H9 (cell line): ENCODE measurements at regions not wholly inside any gene's neighbourhood (a gene's known extent, or its start where the extent isn't known, plus 50 kb on each side); places are given as distances from the start of the nearest gene placed in this dataset.

Source experiments
- DNase-seq: peaks from one replicate; pipeline ENCODE4 v3.0.0-alpha.2; 2017
- H2AFZ ChIP-seq: one replicate; pipeline ENCODE4 v1.6.1; 2013; ENCODE audit warnings: mild to moderate bottlenecking, low read length, control low read depth, moderate library complexity
- H2AK5ac ChIP-seq: 2 replicates; pipeline ENCODE4 v1.6.1; 2013; ENCODE audit warnings: low read length, control low read depth, mixed read lengths; ENCODE audit not compliant: insufficient read length
- H2BK120ac ChIP-seq: one replicate; pipeline ENCODE4 v1.6.1; 2013; ENCODE audit warnings: low read depth, mild to moderate bottlenecking, low read length, control low read depth, inconsistent platforms; ENCODE audit not compliant: poor library complexity, severe bottlenecking
- H2BK12ac ChIP-seq: 2 replicates; pipeline ENCODE4 v1.6.1; 2013; ENCODE audit warnings: low read length, control low read depth, mixed read lengths, low read depth; ENCODE audit not compliant: insufficient read length
- H2BK15ac ChIP-seq: 2 replicates; pipeline ENCODE4 v1.6.1; 2013; ENCODE audit warnings: low read depth, low read length, control low read depth
- H2BK20ac ChIP-seq: one replicate; pipeline ENCODE4 v1.6.1; 2013; ENCODE audit warnings: low read depth, mild to moderate bottlenecking, low read length, control low read depth, inconsistent platforms; ENCODE audit not compliant: poor library complexity, severe bottlenecking
- H2BK5ac ChIP-seq: 2 replicates; pipeline ENCODE4 v1.6.1; 2013; ENCODE audit warnings: low read length, control low read depth, mixed read lengths; ENCODE audit not compliant: insufficient read length
- H3K14ac ChIP-seq: 2 replicates; pipeline ENCODE4 v1.6.1; 2013; ENCODE audit warnings: low read length, control low read depth; ENCODE audit not compliant: insufficient read depth
- H3K18ac ChIP-seq: 2 replicates; pipeline ENCODE4 v1.6.1; 2013; ENCODE audit warnings: low read depth, mild to moderate bottlenecking, mixed read lengths, low read length, control low read depth; ENCODE audit not compliant: insufficient read length
- H3K23ac ChIP-seq: 2 replicates; pipeline ENCODE4 v1.6.1; 2013; ENCODE audit warnings: low read length, control low read depth, mixed read lengths, low read depth; ENCODE audit not compliant: insufficient read length
- H3K23me2 ChIP-seq: 2 replicates; pipeline ENCODE4 v1.6.1; 2013; ENCODE audit warnings: low read depth, mild to moderate bottlenecking, mixed read lengths, low read length, control low read depth; ENCODE audit not compliant: insufficient read length, poor library complexity, severe bottlenecking
- H3K27ac ChIP-seq: 2 replicates; pipeline ENCODE4 v1.5.1; 2013; ENCODE audit warnings: low read length, control low read depth, mixed read lengths, low read depth; ENCODE audit not compliant: insufficient read length
- H3K27me3 ChIP-seq: 2 replicates; pipeline ENCODE4 v1.6.1; 2013; ENCODE audit warnings: low read length, control low read depth, inconsistent platforms; ENCODE audit not compliant: insufficient read depth
- H3K4ac ChIP-seq: 2 replicates; pipeline ENCODE4 v1.6.1; 2013; ENCODE audit warnings: low read depth, mild to moderate bottlenecking, control low read depth, inconsistent platforms, low read length, moderate library complexity
- H3K4me1 ChIP-seq: 2 replicates; pipeline ENCODE4 v1.6.1; 2013; ENCODE audit warnings: low read length, control low read depth, inconsistent platforms; ENCODE audit not compliant: insufficient read depth
- H3K4me2 ChIP-seq: 2 replicates; pipeline ENCODE4 v1.6.1; 2013; ENCODE audit warnings: low read length, control low read depth, mixed read lengths; ENCODE audit not compliant: insufficient read length, insufficient read depth
- H3K56ac ChIP-seq: 2 replicates; pipeline ENCODE4 v1.6.1; 2013; ENCODE audit warnings: low read depth, mild to moderate bottlenecking, mixed read lengths, low read length, control low read depth; ENCODE audit not compliant: insufficient read length
- H3K79me1 ChIP-seq: 2 replicates; pipeline ENCODE4 v1.6.1; 2013; ENCODE audit warnings: low read depth, mild to moderate bottlenecking, moderate library complexity, low read length, control low read depth, inconsistent platforms; ENCODE audit not compliant: insufficient read depth, poor library complexity, severe bottlenecking
- H3K79me2 ChIP-seq: 2 replicates; pipeline ENCODE4 v1.6.1; 2013; ENCODE audit warnings: low read length, control low read depth, inconsistent platforms; ENCODE audit not compliant: insufficient read depth
- H3K9ac ChIP-seq: 2 replicates; pipeline ENCODE4 v1.6.1; 2013; ENCODE audit warnings: low read length, control low read depth, mixed read lengths; ENCODE audit not compliant: insufficient read length; ENCODE audit errors: extremely low read depth
- H3K9me3 ChIP-seq: one replicate; pipeline ENCODE4 v1.6.1; 2013; ENCODE audit warnings: low read depth, low read length, inconsistent platforms; ENCODE audit not compliant: control insufficient read depth
- H3T11ph ChIP-seq: one replicate; pipeline ENCODE4 v1.6.1; 2013; ENCODE audit warnings: mild to moderate bottlenecking, low read length, control low read depth, inconsistent platforms
- H4K20me1 ChIP-seq: one replicate; pipeline ENCODE4 v1.6.1; 2013; ENCODE audit not compliant: control insufficient read depth, insufficient read length, insufficient read depth
- H4K5ac ChIP-seq: 2 replicates; pipeline ENCODE4 v1.6.1; 2013; ENCODE audit warnings: low read depth, mild to moderate bottlenecking, mixed read lengths, low read length, control low read depth; ENCODE audit not compliant: insufficient read length
- H4K8ac ChIP-seq: replicated peaks from 2 replicates; pipeline ENCODE4 v1.6.1; 2013; ENCODE audit warnings: low read length, control low read depth, mixed read lengths, low read depth; ENCODE audit not compliant: insufficient read length
- H4K91ac ChIP-seq: 2 replicates; pipeline ENCODE4 v1.6.1; 2013; ENCODE audit warnings: low read depth, mild to moderate bottlenecking, moderate library complexity, mixed read lengths, low read length, control low read depth; ENCODE audit not compliant: insufficient read length
- H3K27ac Mint-ChIP-seq, 3 experiments: 2 replicates in 2 of 3; 3 replicates in 1 of 3; pipeline ENCODE4 v1.8.0; 2020 to 2021; ENCODE audit warnings: mixed read lengths in 3 of 3, mild to moderate bottlenecking in 1 of 3, moderate library complexity in 1 of 3
- H3K27me3 Mint-ChIP-seq: 2 replicates; pipeline ENCODE4 v1.8.0; 2021; ENCODE audit warnings: low read depth, mild to moderate bottlenecking, moderate library complexity, mixed read lengths
- H3K36me3 Mint-ChIP-seq, 3 experiments: 2 replicates in 2 of 3; 3 replicates in 1 of 3; pipeline ENCODE4 v1.8.0; 2020 to 2021; ENCODE audit warnings: low read depth in 3 of 3, mixed read lengths in 3 of 3; ENCODE audit not compliant: insufficient read depth in 1 of 3
- H3K4me1 Mint-ChIP-seq, 2 experiments: 2 replicates each; pipeline ENCODE4 v1.8.0; 2020; ENCODE audit warnings: mixed read lengths in 2 of 2
- H3K4me3 Mint-ChIP-seq, 2 experiments: 2 replicates in 1 of 2; 3 replicates in 1 of 2; pipeline ENCODE4 v1.8.0; 2020 to 2021; ENCODE audit warnings: mild to moderate bottlenecking in 2 of 2, mixed read lengths in 2 of 2, moderate library complexity in 1 of 2
- H3K9me3 Mint-ChIP-seq, 2 experiments: 2 replicates in 1 of 2; 3 replicates in 1 of 2; pipeline ENCODE4 v1.8.0; 2020; ENCODE audit warnings: mild to moderate bottlenecking in 2 of 2, mixed read lengths in 2 of 2, moderate library complexity in 1 of 2
- WGBS: extraction: QIAGEN DNeasy Blood & Tissue Kit; methylation state at CpG from one replicate; pipeline ENCODE4 v1.1.7; 2013; ENCODE audit warnings: missing lambda C conversion rate, low lambda C conversion rate, mixed read lengths; ENCODE audit not compliant: insufficient read length; ENCODE audit errors: extremely low coverage; 5-methylcytosine and 5-hydroxymethylcytosine counted together
- TF ChIP-seq, protein P1 (sequence below): fragments of 200-600 bp; sonication (generic); conservative IDR thresholded peaks from 3 replicates; pipeline ENCODE4 v1.8.0; 2021; ENCODE audit warnings: antibody characterized with exemption, mild to moderate bottlenecking

DNA sequence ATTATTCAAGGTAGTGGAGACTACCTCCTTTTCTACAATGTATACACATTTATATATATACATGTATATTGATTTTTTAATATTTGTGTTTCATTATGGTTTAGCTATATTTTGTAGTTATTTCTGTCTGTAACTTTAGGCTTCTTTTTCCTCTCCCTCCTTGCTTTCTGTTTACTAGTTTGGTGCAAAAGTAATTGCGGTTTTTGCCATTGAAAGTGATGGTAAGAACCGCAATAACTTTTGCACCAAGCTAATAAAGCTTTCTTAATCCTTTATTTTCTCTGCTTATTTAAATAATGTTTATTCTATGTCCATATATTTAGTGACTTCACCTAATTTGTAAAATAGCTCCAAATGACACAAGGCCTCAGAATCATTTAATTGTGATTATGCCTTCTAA, 195.3 kb upstream of the PLSCR5 start:
- H4K5ac ChIP-seq, result no peak overlapping the region
- no peak overlapping the region for H2BK5ac ChIP-seq
- no peak overlapping the region for H3K56ac ChIP-seq
- H2BK120ac ChIP-seq, result no peak overlapping the region
- no CpG with 5 or more reads among the region's 2 CpGs for WGBS
- Mint-ChIP-seq H3K9me3 (no peaks in the 10 kb centered on the region), H3K36me3 (no peaks in the 10 kb centered on the region), H3K4me3 (no peak overlapping the region), H3K4me1 (peaks cover 7 to 11% of the 10 kb centered on the region in 2 experiments), H3K27ac (no peak overlapping the region), H3K27me3 (no peaks in the 10 kb centered on the region)
- no peaks in the 10 kb centered on the region for H3K79me2 ChIP-seq
- no peak overlapping the region for H3T11ph ChIP-seq
- DNase-seq, result no peak
- H3K4ac ChIP-seq, result no peak overlapping the region
- no peak overlapping the region for H3K4me2 ChIP-seq
- no peaks in the 10 kb centered on the region for H3K27me3 ChIP-seq
- no peak overlapping the region for H4K8ac ChIP-seq
- no peak overlapping the region for H2BK15ac ChIP-seq
- no peak overlapping the region for H3K27ac ChIP-seq
- no peaks in the 10 kb centered on the region for H3K23me2 ChIP-seq
- no peaks in the 10 kb centered on the region; the same call in 1 of the 2 replicates for H3K4me1 ChIP-seq
- no peaks in the 10 kb centered on the region for H3K9me3 ChIP-seq
- no peak overlapping the region for H3K23ac ChIP-seq
- TF ChIP-seq, protein P1, sequence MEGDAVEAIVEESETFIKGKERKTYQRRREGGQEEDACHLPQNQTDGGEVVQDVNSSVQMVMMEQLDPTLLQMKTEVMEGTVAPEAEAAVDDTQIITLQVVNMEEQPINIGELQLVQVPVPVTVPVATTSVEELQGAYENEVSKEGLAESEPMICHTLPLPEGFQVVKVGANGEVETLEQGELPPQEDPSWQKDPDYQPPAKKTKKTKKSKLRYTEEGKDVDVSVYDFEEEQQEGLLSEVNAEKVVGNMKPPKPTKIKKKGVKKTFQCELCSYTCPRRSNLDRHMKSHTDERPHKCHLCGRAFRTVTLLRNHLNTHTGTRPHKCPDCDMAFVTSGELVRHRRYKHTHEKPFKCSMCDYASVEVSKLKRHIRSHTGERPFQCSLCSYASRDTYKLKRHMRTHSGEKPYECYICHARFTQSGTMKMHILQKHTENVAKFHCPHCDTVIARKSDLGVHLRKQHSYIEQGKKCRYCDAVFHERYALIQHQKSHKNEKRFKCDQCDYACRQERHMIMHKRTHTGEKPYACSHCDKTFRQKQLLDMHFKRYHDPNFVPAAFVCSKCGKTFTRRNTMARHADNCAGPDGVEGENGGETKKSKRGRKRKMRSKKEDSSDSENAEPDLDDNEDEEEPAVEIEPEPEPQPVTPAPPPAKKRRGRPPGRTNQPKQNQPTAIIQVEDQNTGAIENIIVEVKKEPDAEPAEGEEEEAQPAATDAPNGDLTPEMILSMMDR, result no peak
- H2AFZ ChIP-seq, result no peak overlapping the region
- no peak overlapping the region for H4K91ac ChIP-seq
- H4K20me1 ChIP-seq, result no peaks in the 10 kb centered on the region
- no peak overlapping the region for H3K14ac ChIP-seq
- no peaks in the 10 kb centered on the region for H3K79me1 ChIP-seq
- no peak overlapping the region for H2AK5ac ChIP-seq
- H2BK20ac ChIP-seq, result no peak overlapping the region
- no peak overlapping the region for H2BK12ac ChIP-seq
- no peak overlapping the region for H3K18ac ChIP-seq
- no peak overlapping the region for H3K9ac ChIP-seq
